ENCODE measurements at regions not wholly inside any gene's neighbourhood (a gene's known extent, or its start where the extent isn't known, plus 50 kb on each side); places are given as distances from the start of the nearest gene placed in this dataset.

GRCh38 chr15:22229990-22230819 is 149.9 kb downstream of the OR4M2 start:
- H3K4me3 ChIP-seq (replicated peaks in 1 of 2; ENCODE audit: low read depth in 1 of 2, low read length in 2 of 2) = no peak overlapping the region
- DNase-seq (ENCODE audit: low read depth, low spot score) (no peak), ATAC-seq (no peak)
- H3K9me3 ChIP-seq (ENCODE audit: control insufficient read depth in 1 of 2, insufficient read depth in 1 of 2, low read depth in 1 of 2, low read length in 2 of 2) = peaks cover 57 to 64% of the 10 kb centered on the region in 2 experiments; a peak in 3 of 4 replicates
- RAD21 ChIA-PET (ENCODE audit: low non-redundant PET in 1 of 2, low total read pairs in 2 of 2, uncharacterized antibody in 2 of 2, unreplicated experiment in 2 of 2) = no interaction called here
- no peak overlapping the region for H3K9ac ChIP-seq (ENCODE audit: low read length)
- POLR2A ChIA-PET = no interaction called here
- no peaks in the 10 kb centered on the region for H4K20me1 ChIP-seq (ENCODE audit: insufficient read depth)
- H2AFZ ChIP-seq (ENCODE audit: low read depth, low read length, poor library complexity, severe bottlenecking) = no peak overlapping the region
- no peaks in the 10 kb centered on the region for H3K27me3 ChIP-seq (ENCODE audit: insufficient read depth, low read length)
- intact Hi-C loops (cut with micrococcal nuclease) = no loop called here
- no peaks in the 10 kb centered on the region for H3K9me2 ChIP-seq (ENCODE audit: insufficient read depth)
- no peak overlapping the region for H3K4me2 ChIP-seq (ENCODE audit: low read length)
- no peaks in the 10 kb centered on the region for H3K36me3 ChIP-seq (ENCODE audit: control insufficient read depth in 1 of 2, insufficient read depth in 2 of 2, low read length in 2 of 2)
- BruUV-seq (replicated peaks) = no TSS peak
- CTCF ChIA-PET = no interaction called here
- TF ChIP-seq EGR1 (IDR thresholded peaks at IDR 0.05; ENCODE audit: low read depth) (no peak), EZH2 (IDR thresholded peaks at IDR 0.05) (no peak), CEBPB (IDR thresholded peaks at IDR 0.05; ENCODE audit: low read depth) (no peak), POLR2AphosphoS5 (IDR thresholded peaks at IDR 0.05; ENCODE audit: low read depth, low read length) (no peak), SRF (IDR thresholded peaks at IDR 0.05; ENCODE audit: low read depth) (no peak), JUND (IDR thresholded peaks at IDR 0.05) (no peak), EZH2phosphoT487 (IDR thresholded peaks at IDR 0.05; ENCODE audit: borderline replicate concordance) (no peak), SIN3A (IDR thresholded peaks at IDR 0.05; ENCODE audit: low read depth) (no peak), CBX3 (IDR thresholded peaks at IDR 0.05; ENCODE audit: low read depth) (no peak)
- H3K27ac ChIP-seq (ENCODE audit: low read depth, low read length) = no peak overlapping the region
- no peaks in the 10 kb centered on the region for H3K79me2 ChIP-seq (ENCODE audit: insufficient read depth, low read length)
- H3K4me1 ChIP-seq (ENCODE audit: control insufficient read depth in 1 of 2, insufficient read depth in 2 of 2, low read length in 2 of 2) = no peaks in the 10 kb centered on the region

GRCh38 chr15:22231603-22232002 is 151.3 kb downstream of the OR4M2 start:
- Histone ChIP-seq H3K27me3 (ENCODE audit: insufficient read depth, low read length) (no peaks in the 10 kb centered on the region), H3K9ac (ENCODE audit: low read length) (no peak overlapping the region), H3K9me3 (ENCODE audit: control insufficient read depth in 1 of 2, insufficient read depth in 1 of 2, low read depth in 1 of 2, low read length in 2 of 2) (peaks cover 45 to 62% of the 10 kb centered on the region in 2 experiments; a peak in 3 of 4 replicates), H3K4me3 (replicated peaks in 1 of 2; ENCODE audit: low read depth in 1 of 2, low read length in 2 of 2) (no peak overlapping the region), H3K4me2 (ENCODE audit: low read length) (no peak overlapping the region), H2AFZ (ENCODE audit: low read depth, low read length, poor library complexity, severe bottlenecking) (no peak overlapping the region), H3K4me1 (ENCODE audit: control insufficient read depth in 1 of 2, insufficient read depth in 2 of 2, low read length in 2 of 2) (no peaks in the 10 kb centered on the region), H3K9me2 (ENCODE audit: insufficient read depth) (no peaks in the 10 kb centered on the region), H3K79me2 (ENCODE audit: insufficient read depth, low read length) (no peaks in the 10 kb centered on the region), H3K36me3 (ENCODE audit: control insufficient read depth in 1 of 2, insufficient read depth in 2 of 2, low read length in 2 of 2) (no peaks in the 10 kb centered on the region), H4K20me1 (ENCODE audit: insufficient read depth) (no peaks in the 10 kb centered on the region), H3K27ac (ENCODE audit: low read depth, low read length) (no peak overlapping the region)
- ChIA-PET RAD21 (ENCODE audit: low non-redundant PET in 1 of 2, low total read pairs in 2 of 2, uncharacterized antibody in 2 of 2, unreplicated experiment in 2 of 2) (no interaction called here), CTCF (no interaction called here), POLR2A (no interaction called here)
- no TSS peak for BruUV-seq (replicated peaks)
- DNase-seq (ENCODE audit: low read depth, low spot score) (no peak), ATAC-seq (no peak)
- intact Hi-C loops (cut with micrococcal nuclease) = no loop called here
- TF ChIP-seq ZFX (IDR thresholded peaks at IDR 0.05) (no peak), SRF (IDR thresholded peaks at IDR 0.05; ENCODE audit: low read depth) (no peak), TCF7L2 (IDR thresholded peaks at IDR 0.05; ENCODE audit: borderline replicate concordance, extremely low read depth, insufficient read depth, insufficient read length) (no peak), ELF1 (IDR thresholded peaks at IDR 0.05; ENCODE audit: borderline replicate concordance, low read depth) (no peak), CTCF (IDR thresholded peaks at IDR 0.05 in 2 of 3, conservative IDR thresholded peaks at IDR 0.05 in 1 of 3; ENCODE audit: borderline replicate concordance in 1 of 3, insufficient read depth in 1 of 3, low read depth in 2 of 3, low read length in 2 of 3) (no peak), SP1 (IDR thresholded peaks at IDR 0.05; ENCODE audit: low read depth) (no peak), SIN3A (IDR thresholded peaks at IDR 0.05; ENCODE audit: low read depth) (no peak), YY1 (IDR thresholded peaks at IDR 0.05; ENCODE audit: extremely low read depth, insufficient replicate concordance, low read depth, low read length) (no peak), JUND (IDR thresholded peaks at IDR 0.05) (no peak), CEBPB (IDR thresholded peaks at IDR 0.05; ENCODE audit: low read depth) (no peak)
